ENCODE measurements at regions not wholly inside any gene's neighbourhood (a gene's known extent, or its start where the extent isn't known, plus 50 kb on each side); places are given as distances from the start of the nearest gene placed in this dataset.

DNA sequence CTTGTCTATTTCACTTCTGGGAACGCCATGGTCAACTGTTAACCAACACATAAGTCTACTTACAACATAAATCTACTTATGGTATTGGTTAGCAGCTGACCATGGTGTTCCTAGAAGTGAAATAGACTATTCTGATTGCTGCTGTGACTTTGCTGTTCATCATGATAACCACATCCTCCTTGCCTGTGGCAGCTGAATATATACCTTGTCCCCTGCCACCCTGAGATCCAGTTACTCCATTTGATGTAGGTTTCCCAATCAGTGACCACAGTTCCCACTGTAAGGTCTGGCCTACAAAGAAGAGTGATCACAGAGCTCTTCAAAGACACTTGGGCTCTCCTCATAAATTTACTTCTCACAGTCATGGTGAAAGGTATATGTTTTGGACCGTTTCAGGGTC lies 66.8 kb upstream of the ALDH1A3 start:
- TF ChIP-seq, protein P1, sequence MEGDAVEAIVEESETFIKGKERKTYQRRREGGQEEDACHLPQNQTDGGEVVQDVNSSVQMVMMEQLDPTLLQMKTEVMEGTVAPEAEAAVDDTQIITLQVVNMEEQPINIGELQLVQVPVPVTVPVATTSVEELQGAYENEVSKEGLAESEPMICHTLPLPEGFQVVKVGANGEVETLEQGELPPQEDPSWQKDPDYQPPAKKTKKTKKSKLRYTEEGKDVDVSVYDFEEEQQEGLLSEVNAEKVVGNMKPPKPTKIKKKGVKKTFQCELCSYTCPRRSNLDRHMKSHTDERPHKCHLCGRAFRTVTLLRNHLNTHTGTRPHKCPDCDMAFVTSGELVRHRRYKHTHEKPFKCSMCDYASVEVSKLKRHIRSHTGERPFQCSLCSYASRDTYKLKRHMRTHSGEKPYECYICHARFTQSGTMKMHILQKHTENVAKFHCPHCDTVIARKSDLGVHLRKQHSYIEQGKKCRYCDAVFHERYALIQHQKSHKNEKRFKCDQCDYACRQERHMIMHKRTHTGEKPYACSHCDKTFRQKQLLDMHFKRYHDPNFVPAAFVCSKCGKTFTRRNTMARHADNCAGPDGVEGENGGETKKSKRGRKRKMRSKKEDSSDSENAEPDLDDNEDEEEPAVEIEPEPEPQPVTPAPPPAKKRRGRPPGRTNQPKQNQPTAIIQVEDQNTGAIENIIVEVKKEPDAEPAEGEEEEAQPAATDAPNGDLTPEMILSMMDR (conservative IDR thresholded peaks at IDR 0.05; ENCODE audit: low read depth, low read length): no peak
- TF ChIP-seq EZH2 (IDR thresholded peaks at IDR 0.05; ENCODE audit: borderline replicate concordance, low read depth, low read length, poor library complexity, severe bottlenecking): no peak
